ENCODE measurements at regions not wholly inside any gene's neighbourhood (a gene's known extent, or its start where the extent isn't known, plus 50 kb on each side); places are given as distances from the start of the nearest gene placed in this dataset.

GRCh38 chr4:123851521-123851920 is 454.9 kb downstream of the SPRY1 start:
- DNase-seq, result no peak

GRCh38 chr4:123853651-123854050 is 457.1 kb downstream of the SPRY1 start:
- DNase-seq, result no peak

GRCh38 chr4:123856689-123857545 is 460.3 kb downstream of the SPRY1 start:
- peak; percentile 58 for DNase-seq

- no peak for DNase-seq
These were observed 461.9 kb downstream of the SPRY1 start for GRCh38 chr4:123858465-123858864.

- DNase-seq, result no peak
These were observed 466.2 kb downstream of the SPRY1 start for GRCh38 chr4:123862812-123863211.

GRCh38 chr4:123866796-123867195 is 470.2 kb downstream of the SPRY1 start:
- no peak for DNase-seq

- DNase-seq, result no peak
These were observed 471.5 kb downstream of the SPRY1 start for GRCh38 chr4:123867910-123868587.

GRCh38 chr4:123869286-123870215 is 473.0 kb downstream of the SPRY1 start:
- DNase-seq, result peak; percentile 59

GRCh38 chr4:123870216-123870876 is 473.8 kb downstream of the SPRY1 start:
- DNase-seq, result no peak

- no peak for DNase-seq
These were observed 474.7 kb downstream of the SPRY1 start for GRCh38 chr4:123871341-123871740.

- DNase-seq, result no peak
These were observed 477.5 kb downstream of the SPRY1 start for GRCh38 chr4:123874063-123874462.

GRCh38 chr4:123876143-123876542 is 479.5 kb downstream of the SPRY1 start:
- no peak for DNase-seq

GRCh38 chr4:123876671-123877101 is 480.1 kb downstream of the SPRY1 start:
- no peak for DNase-seq

- DNase-seq, result no peak
These were observed 481.0 kb downstream of the SPRY1 start for GRCh38 chr4:123877551-123877950.

- no peak for DNase-seq
These were observed 482.4 kb downstream of the SPRY1 start for GRCh38 chr4:123878976-123879375.

- DNase-seq, result no peak
These were observed 484.0 kb downstream of the SPRY1 start for GRCh38 chr4:123880631-123881030.

GRCh38 chr4:123884922-123885321 is 488.3 kb downstream of the SPRY1 start:
- no peak for DNase-seq

GRCh38 chr4:123889507-123889906 is 492.9 kb downstream of the SPRY1 start:
- DNase-seq, result no peak

GRCh38 chr4:123890889-123891288 is 494.3 kb downstream of the SPRY1 start:
- DNase-seq, result no peak

- DNase-seq, result no peak
These were observed 495.3 kb downstream of the SPRY1 start for GRCh38 chr4:123891881-123892280.

GRCh38 chr4:123892368-123892976 is 495.9 kb downstream of the SPRY1 start:
- no peak for DNase-seq

Measured in right forelimb (tissue), 1 donor.